ENCODE measurements at regions not wholly inside any gene's neighbourhood (a gene's known extent, or its start where the extent isn't known, plus 50 kb on each side); places are given as distances from the start of the nearest gene placed in this dataset.

DNA sequence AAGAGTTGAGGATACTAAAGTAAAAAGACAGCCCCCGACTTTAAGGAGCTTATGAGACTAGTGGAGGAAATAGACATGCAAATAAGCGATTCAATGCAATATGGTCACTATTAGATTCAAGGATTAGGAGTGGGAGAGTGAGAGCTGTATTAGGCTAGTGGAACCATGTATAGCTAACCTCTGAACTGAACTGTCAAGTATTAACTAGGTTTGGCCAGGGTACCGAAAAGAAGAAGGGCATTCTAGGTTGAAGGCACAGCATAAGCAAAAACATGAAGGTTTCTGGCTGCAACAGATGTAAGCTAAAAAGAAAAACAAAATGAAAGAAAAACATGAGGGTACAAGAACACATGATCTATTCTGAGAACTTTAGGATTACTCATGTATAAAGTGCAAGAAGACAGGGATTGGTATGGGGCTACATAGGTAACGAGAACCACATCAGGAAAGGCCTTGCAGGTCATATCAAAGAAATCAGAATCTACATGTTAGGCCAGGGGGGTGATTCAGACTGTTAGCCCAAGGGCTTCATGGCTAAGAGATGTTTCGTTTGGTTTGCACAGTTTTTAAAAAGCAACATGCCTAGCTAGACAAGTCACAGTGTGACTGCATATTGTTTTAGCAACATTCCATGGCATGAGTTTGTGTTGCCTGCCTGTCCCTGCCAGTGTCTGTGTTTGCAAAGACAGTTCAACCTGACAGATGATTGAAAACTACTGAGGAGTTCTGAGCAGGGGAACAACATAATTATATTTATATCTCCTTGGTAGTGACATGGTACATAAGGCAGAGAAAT, 54.4 kb upstream of the HAO2 start:
- TF ChIP-seq, protein P1, sequence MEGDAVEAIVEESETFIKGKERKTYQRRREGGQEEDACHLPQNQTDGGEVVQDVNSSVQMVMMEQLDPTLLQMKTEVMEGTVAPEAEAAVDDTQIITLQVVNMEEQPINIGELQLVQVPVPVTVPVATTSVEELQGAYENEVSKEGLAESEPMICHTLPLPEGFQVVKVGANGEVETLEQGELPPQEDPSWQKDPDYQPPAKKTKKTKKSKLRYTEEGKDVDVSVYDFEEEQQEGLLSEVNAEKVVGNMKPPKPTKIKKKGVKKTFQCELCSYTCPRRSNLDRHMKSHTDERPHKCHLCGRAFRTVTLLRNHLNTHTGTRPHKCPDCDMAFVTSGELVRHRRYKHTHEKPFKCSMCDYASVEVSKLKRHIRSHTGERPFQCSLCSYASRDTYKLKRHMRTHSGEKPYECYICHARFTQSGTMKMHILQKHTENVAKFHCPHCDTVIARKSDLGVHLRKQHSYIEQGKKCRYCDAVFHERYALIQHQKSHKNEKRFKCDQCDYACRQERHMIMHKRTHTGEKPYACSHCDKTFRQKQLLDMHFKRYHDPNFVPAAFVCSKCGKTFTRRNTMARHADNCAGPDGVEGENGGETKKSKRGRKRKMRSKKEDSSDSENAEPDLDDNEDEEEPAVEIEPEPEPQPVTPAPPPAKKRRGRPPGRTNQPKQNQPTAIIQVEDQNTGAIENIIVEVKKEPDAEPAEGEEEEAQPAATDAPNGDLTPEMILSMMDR (IDR thresholded peaks at IDR 0.05) = no peak
- TF ChIP-seq POLR2A (IDR thresholded peaks at IDR 0.05) = no peak
